ENCODE measurements at regions not wholly inside any gene's neighbourhood (a gene's known extent, or its start where the extent isn't known, plus 50 kb on each side); places are given as distances from the start of the nearest gene placed in this dataset.

GRCh38 chr12:92208613-92209121, 63.0 kb upstream of the BTG1 start:
- DNase-seq (ENCODE audit: extremely low read depth in 1 of 2, low read depth in 1 of 2), result no peak

- no peak for DNase-seq (ENCODE audit: extremely low read depth in 1 of 2, low read depth in 1 of 2)
Measured at GRCh38 chr12:92206596-92206995, 61.0 kb upstream of the BTG1 start.

- no peak for DNase-seq (ENCODE audit: extremely low read depth in 1 of 2, low read depth in 1 of 2)
Measured at GRCh38 chr12:92206011-92206410, 60.4 kb upstream of the BTG1 start.

GRCh38 chr12:92199819-92200576, 54.4 kb upstream of the BTG1 start:
- no peak for DNase-seq (ENCODE audit: extremely low read depth in 1 of 2, low read depth in 1 of 2)

GRCh38 chr12:92197815-92198214, 52.2 kb upstream of the BTG1 start:
- DNase-seq (ENCODE audit: extremely low read depth in 1 of 2, low read depth in 1 of 2), result no peak

- DNase-seq (ENCODE audit: extremely low read depth in 1 of 2, low read depth in 1 of 2), result no peak
Measured at GRCh38 chr12:92196368-92196767, 50.7 kb upstream of the BTG1 start.
